GM18907 (cell line): ENCODE measurements at regions not wholly inside any gene's neighbourhood (a gene's known extent, or its start where the extent isn't known, plus 50 kb on each side); places are given as distances from the start of the nearest gene placed in this dataset.
"Not testable (repeated sequence)": the region's sequence is repeated elsewhere in the genome, so short reads cannot be mapped to it uniquely, and the experiment has no call there.

Experiments used
- ATAC-seq: cut with Tn5 transposase; IDR thresholded peaks from one replicate; pipeline ENCODE4 v1.9.1; 2021; ENCODE audit warnings: mild to moderate bottlenecking, moderate library complexity; ENCODE audit not compliant: unreplicated experiment

DNA sequence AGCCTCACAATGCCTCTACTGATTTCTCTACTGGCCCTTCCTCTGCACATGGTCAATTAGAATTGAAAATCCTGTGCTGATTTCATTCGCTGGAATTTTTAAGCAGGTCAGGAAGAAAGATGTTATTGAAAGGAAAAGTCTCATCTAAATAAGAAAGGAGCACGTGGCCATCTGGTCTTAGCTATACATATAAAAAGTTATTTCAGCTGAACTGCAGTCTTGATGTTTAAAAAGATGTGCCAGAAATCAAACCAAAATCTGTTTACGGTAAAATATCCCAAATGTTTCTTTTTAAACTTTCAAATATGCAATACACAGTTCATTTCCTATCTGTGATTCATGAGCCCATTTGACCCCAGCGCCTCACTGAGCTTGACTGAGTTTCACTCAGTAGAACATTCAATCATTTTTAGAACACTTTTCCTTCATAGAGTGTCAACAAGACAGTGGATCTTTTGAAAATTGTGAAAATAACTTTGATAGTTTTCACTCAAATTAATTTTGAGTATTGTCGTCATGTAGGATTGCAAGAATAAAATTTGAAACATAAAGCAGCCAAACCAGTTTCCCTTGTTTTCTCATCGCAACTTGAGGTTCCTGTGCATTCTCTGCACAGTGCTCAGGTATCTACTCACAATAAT, 293.6 kb downstream of the PTPRC start:
- no peak for ATAC-seq

DNA sequence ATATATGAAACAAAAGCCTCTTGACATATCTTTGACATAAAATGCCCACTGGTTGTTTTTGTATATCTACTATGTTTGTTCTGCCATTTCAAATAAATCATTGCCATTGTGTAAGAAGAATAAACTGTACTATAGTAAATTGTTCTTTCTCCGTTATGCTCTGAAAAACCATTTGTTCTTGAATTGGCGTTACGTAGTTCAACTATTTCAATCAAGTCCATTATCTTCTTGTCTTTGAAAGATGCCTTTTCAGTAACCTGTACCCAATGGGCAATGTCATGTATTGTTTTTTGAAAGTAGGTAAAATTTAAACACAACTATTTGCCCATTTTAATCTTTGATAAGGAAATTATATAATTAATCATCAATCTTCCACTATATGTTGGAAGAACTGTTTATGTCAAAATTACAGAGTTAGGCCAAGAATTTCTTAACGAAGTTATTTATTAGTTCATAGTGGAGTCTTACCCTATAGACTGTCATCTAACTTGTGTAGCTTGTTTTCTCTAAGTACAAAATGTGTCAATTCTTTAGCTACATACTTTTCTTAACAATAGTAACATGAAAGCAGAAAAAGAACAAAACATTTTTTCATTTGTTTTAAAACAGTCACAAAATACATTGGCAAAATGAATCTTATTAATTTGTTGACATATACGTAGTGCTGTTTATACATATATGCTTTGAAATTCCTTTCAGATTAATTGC, 294.8 kb downstream of the PTPRC start:
- no peak for ATAC-seq

DNA sequence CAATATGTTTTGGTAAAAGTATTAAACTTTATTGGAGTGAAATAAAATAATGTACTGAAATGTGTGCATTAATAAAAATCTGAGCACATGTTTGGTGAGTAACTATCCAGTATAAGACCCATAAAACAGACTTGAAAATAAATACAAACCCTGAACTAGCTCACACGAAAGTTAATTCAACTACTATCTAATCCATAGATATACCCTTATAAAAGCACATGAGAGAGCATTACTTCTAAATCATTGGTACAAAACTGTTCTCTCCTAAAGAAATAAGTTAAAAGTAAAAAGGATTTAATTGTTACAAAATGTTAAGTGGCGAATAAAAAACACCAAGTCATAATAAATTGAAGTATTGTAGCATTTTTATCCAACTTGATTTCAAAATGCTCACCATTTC, 295.6 kb downstream of the PTPRC start:
- no peak for ATAC-seq

DNA sequence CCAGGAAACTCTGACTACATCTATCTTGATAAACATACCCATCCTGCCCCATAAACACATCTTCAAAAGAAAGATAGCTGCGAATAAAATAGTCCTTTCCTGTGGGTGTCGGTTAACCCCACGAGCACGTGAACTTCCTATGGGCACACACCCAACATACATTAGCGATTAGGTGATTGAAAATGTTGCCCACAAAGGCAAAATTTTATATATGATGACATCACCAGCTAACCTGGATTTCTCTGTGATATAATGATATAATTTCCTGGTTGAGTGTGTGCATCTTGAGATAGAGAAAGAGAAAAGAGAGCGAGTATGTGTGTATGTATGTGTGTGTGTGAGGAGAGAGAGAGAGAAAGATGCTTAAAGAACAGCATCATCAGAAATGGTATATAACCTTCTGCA, 296.1 kb downstream of the PTPRC start:
- peak; percentile 22 for ATAC-seq

DNA sequence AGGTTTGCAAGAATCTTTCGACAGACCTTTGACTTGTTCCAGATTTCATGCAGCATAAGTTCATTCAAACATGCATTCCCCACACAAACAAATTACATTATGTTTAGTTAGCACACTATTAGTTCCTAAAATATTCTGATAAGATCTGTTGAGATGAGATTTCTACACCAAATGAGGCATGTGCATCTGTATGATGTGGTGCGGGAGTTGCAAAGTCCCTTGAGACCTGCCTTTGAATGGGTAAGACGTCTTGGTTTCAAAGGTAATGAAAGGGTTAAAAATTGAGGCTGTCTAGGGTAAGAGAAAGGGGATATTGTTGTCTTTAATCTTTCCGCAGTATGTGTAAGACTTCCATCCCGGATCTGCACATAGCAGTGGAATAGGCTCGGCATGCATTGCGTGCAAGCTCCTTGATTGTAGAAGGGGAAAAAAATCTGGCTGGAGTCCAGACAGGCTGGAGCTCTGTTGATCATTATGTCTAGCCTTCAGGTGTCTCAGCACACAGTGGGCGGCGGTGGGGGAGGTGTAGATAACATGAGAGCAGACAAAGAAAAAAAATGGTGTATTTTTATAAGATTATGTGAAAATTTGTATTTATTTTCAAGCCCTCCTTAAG, 296.6 kb downstream of the PTPRC start:
- peak; percentile 58 for ATAC-seq

DNA sequence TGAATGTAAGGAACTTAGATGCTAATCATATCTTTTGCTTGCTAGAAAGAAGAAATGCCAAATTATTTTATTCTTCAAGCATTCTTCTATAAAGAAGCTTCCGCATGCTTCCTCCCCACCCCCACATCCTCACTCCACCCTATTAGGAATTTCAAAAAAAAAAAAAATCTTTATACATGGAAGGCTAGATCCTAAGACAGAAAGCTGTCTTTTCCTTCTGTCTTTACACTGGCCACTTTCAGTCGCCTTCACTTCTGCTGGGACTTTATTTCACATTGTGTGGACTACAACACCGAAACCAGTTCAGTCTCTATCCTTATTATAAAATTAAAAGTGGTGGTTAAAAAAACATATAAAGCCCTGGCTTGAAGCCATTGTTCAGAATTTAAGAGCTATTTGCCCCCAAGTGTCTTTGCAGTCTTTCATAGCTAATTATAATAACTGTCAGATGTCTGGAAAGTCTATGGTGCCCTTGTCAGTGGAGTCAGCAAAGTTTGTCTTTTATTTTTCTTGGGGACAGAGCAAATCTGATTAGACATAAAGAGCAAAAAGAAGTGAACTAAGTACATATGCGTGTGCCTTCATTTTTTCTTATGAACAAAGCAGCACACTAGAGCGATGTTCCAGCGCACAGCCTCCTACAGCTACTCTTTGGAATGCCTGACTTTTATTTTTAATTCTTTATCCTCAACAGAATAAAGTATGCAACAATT, 297.7 kb downstream of the PTPRC start:
- no peak for ATAC-seq

DNA sequence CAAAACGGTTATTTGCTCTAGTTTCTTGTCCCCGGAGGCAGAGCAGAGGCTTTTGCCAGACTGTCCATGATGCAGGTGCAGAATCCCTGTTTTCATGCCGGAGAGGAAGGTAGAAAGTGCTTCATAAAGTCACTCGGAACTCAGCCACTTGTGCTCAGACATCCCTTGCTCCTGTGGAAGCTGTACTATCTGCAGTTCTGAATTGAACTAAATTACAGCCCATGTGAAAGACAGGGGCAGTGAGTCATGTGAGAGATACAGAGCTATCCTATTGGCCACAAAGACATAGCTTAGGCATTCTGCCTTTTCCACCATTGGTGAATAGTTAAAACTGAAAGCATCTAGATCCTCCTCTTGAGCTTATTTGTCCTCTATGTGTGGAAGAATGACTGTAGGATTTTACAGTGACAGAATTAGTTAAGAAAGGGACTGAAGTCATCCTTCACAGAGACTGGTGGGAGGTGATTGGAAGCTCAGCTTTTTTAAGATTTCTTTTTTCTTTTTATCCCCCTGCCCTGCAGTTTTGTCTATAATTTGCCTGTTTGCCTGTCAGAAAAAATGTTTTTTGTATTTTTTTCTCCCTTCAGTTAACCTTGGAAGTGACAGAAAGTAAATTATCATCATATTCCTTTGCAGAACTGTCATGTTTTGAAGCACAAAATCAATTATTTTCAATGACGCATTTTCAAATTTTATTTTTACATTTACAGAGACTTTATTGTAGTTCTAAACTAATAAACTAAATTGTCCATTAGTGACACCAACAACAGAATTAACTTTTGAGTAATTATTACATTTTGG, 298.6 kb downstream of the PTPRC start:
- peak; percentile 92 for ATAC-seq

DNA sequence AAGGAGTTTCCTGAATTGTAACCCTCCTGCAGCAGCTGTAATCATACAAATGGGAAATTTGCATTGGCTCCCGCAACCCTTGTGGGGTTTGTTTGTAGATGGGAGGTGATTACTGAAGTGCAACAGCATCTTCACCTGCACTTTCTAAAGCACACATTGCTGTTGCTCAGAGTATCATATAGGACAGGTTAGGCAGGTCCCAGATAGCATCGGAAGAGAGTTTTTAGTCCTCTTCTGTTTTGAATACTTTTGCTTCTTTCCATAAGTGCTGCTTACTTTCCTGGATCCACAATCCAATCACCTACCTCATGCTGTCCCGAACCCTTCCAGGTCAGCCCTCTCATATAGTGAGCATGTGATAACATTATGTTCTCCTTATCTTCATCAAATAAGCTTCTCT, 300.4 kb downstream of the PTPRC start:
- ATAC-seq = no peak

DNA sequence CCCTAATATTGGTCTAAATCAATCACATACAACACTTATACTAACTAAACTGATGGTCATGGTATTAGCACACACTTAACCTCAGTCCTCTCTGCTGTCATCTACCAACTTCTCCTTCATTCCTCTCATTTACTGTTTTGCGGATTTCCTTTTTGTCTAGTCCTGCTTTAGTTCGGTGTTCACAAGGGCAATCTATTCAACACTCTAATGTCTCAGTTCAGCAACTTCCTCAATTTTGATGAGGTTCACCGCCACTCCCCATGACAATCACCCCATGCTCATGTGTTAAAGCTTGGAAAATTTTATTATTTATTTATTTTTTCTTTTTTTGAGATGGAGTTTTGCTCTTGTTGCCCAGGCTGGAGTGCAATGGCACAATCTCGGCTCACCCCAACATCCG, 301.1 kb downstream of the PTPRC start:
- ATAC-seq = no peak

DNA sequence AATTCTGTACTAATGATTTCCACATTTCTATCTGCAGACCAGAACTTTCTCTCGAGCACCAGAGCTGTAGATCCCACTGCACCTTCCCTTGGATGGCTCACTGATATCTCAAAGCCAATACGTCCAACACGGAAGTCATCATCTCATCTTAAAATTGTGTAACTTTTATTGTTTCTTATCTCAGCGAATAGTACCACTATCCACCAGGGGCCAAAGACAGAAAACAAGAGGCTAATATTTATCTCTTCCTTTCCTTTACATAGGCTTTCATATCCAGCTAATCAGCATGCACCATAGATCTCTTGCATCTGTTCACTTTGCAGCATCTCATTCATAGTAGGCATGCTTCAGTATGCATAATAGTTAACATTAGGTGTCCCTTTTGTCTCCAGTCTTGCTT, 303.6 kb downstream of the PTPRC start:
- no peak for ATAC-seq

DNA sequence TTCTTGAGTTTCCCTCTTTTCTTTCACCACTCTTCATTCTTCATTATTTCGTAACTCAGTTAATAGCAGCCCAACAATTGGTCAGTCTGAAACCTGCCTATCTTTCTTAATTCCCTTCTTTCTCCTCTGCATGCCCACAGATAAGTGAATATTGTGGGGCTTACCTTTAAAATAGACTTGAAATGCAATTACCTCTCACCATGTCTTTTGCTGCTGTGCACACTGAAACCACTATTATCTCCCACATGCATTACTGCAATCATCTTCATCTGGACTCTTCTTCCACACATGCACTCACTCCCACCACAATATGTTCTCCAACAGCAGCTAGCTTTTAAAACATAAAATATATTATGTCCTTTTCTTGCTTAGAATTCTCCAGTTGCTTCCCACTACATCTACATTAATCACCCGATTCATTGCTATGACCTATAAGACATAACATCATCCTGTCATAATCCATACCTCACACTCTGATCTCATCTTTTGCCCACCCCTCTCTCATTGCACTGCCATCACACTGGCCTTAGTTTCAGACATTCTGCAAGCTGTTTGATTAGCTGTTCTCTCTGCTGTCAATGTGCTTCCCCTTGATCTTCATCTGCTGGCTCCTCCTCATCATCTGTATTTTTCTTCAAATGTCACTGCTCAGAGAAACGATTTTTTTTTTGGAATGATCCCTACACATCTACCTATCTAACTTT, 304.8 kb downstream of the PTPRC start:
- ATAC-seq = no peak

DNA sequence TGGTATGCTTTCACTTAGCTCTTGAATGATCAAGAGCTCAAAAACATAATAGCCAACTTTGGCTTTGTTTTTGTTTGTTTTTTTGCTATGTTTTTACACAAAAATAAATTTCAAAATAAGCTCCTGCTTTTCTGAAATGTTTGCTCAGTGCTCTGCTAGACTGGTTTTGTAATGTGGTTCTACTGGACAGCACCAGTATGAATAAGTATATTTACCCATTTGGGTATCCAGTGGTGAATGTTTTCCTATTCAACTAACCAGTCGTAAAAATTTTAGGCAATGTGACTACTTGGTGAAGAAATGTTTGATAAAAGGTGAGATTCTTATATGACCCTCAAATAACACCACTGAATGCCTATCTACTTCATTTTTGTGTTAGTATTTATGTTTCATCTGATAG, 308.6 kb downstream of the PTPRC start:
- ATAC-seq = no peak

DNA sequence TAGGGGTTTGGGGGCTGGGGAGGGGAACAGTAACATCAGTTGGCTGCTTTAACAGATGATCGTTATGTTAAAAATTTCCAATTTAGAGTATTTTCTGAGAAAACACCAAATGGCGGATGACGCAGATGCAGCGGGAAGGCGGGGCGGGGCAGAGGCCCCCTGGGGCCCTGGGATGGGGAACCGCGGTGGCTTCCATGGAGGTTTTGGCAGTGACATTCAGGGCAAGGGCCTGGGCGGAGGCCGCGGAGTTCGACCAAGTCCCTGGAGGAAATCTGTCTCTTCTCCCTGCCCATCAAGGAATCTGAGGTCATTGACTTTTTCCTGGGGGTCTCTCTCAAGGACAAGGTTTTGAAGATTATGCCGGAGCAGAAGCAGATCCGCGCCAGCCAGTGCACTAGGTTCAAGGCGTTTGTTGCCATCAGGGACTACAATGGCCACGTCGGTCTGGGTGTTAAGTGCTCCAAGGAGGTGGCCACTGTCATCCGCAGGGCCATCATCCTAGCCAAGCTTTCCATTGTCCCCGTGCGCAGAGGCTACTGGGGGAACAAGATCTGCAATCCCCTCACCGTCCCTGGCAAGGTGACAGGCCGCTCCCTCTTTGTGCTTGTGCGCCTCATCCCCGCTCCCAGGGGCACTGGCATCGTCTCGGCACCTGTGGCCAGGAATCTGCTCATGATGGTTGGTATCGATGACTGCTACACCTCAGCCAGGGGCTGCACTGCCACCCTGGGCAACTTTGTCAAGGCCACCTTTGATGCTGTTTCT, 310.2 kb downstream of the PTPRC start:
- ATAC-seq = no peak

DNA sequence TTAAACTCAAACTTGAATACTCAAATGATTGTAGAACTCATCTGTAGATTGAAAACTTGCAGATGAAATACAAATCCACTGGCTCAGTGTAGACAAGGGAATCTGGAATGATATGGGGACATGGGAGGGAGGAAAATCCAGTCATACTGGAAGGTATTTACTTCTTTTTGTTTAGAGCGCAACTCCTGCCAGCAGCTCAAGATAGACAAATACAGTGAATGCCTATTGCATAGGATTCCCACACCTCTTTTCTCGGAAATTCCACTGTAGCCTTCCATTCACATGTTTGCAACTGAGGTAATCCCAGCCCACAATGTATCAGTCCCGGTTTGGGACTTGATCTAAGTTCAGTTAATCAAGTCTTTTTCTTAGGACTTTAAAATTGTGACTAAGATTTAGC, 311.2 kb downstream of the PTPRC start:
- ATAC-seq = no peak

DNA sequence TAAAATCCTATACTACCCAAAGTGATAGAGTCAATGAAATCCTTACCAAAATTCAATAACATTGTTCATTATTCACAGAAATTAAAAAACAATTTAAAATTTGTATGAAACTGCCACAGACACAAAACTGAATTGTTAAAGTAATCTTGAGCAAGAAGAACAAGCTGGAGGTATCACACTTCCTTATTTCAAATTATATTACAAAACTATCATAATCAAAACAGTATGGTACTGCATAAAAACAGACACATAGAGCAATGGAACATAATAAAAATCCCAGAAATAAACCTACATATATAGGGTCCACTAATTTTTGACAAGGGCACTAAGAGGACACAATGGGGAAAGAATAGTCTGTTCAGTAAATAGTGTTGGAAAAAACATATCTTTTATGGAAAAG, 316.2 kb downstream of the PTPRC start:
- ATAC-seq = no peak

DNA sequence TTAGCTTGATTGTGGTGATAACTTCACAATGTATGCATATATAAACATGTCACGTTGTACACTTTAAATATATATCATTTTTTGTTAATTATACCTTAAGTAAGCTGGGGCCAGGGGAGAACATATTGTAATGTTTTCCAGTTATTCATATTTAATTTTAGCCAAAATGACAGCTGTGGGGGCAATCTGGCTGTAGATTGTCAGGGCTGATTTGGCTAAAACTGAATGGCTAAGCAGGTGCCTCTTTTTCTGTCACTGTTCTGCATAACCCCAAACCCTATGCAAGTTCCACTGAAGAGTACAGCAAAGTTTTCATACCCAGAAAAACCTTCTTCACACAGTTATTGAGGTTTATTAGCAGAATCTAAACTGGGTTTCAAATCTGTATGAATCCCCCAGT, 318.2 kb downstream of the PTPRC start:
- ATAC-seq = no peak

DNA sequence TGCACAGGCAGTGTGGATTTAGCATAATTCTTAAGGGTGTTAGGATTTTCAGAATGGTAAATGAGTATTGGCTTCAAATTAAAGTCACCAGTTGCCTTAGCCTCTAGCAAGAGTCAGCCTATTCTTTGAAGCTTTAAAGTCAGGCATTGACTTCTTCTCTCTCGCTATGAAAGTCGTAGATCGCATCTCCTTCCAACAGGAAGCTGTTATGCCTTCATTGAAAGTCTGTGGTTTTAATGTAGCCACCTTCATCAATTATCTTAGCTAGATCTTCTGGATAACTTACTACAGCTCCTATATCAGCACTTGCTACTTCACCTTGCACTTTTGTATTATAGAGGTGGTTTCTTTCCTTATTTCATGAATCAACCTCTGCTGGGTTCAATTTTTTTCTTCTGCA, 320.2 kb downstream of the PTPRC start:
- no peak for ATAC-seq

DNA sequence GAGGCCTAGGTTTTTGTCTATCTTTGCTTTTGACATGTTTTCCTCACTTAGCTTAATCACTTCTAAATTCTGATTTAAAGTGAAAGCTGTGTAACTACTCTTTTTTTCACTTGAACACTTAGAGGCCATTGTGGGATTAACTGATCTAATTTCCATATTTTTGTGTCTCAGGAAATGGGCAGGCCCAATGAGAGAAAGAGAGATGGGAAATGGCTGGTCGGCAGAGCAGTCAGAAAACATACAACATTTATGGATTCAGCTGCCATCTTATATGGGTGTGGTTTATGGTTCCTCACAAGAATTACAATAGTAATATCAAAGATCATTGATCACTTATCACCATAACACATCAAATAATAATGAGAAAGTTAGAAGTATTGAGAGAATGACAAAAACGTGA, 320.8 kb downstream of the PTPRC start:
- no peak for ATAC-seq

DNA sequence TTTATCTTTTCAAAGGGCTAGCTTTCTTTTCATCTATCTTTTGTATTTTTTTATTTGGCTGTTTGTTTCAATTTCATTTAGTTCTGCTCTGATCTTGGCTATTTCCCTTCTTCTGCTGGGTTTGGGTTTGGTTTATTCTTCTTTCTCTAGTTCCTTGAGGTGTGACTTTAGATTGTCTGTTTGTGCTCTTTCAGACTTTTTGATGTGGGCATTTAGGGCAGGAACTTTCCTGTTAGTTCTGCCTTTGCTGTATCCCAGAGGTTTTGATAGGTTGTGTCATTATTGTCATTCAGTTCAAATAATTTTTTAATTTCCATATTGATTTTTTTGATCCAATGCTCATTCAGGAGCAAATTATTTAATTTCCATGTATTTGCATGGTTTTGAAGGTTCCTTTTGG, 325.0 kb downstream of the PTPRC start:
- ATAC-seq = not testable (repeated sequence)

DNA sequence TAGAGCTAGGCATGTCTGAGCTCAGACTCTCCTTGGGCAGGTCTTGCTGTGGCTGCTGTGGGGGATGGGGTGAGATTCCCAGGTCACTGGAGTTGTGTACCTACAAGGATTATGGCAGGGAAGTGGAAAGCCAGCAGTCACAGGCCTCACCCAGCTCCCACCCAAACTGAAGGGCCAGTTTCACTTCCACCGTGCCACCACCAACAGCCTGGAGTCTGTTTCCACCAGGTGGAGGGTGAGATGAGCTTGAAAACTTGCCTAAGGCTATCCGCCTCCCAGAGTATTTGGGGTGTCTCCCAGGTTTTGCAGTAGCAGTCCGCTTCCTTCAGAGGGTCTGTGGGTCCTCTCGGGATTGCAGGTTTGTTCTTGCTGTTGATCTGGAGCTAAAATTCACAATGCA, 327.7 kb downstream of the PTPRC start:
- no peak for ATAC-seq
